ENCODE measurements at regions not wholly inside any gene's neighbourhood (a gene's known extent, or its start where the extent isn't known, plus 50 kb on each side); places are given as distances from the start of the nearest gene placed in this dataset.

GRCh38 chr2:19226871-19227270 is 131.6 kb downstream of the OSR1 start (continued):
- no peak for TF ChIP-seq ARID5B (CRISPR knock-in tag; IDR thresholded peaks at IDR 0.05)
- no peak for TF ChIP-seq USF2 (IDR thresholded peaks at IDR 0.05; ENCODE audit: low read depth, low read length)
- TF ChIP-seq USF2 (CRISPR knock-in tag; IDR thresholded peaks at IDR 0.05; ENCODE audit: borderline replicate concordance): no peak
- TF ChIP-seq TARDBP (CRISPR knock-in tag; IDR thresholded peaks at IDR 0.05): no peak
- TF ChIP-seq ZHX2 (IDR thresholded peaks at IDR 0.05; ENCODE audit: low read depth): no peak
- TF ChIP-seq ZHX2 (CRISPR knock-in tag; IDR thresholded peaks at IDR 0.05; ENCODE audit: borderline replicate concordance): no peak
- no peak for TF ChIP-seq SNAPC5 (CRISPR knock-in tag; IDR thresholded peaks at IDR 0.05; ENCODE audit: borderline replicate concordance)
- no peak for TF ChIP-seq BATF2 (CRISPR knock-in tag; IDR thresholded peaks at IDR 0.05)
- no peak for TF ChIP-seq CENPX (CRISPR knock-in tag; IDR thresholded peaks at IDR 0.05)
- TF ChIP-seq NRL (CRISPR knock-in tag; IDR thresholded peaks at IDR 0.05; ENCODE audit: borderline replicate concordance): no peak
- TF ChIP-seq ZBTB38 (CRISPR knock-in tag; IDR thresholded peaks at IDR 0.05): no peak
- no peak for TF ChIP-seq ZNF784 (CRISPR knock-in tag; IDR thresholded peaks at IDR 0.05; ENCODE audit: borderline replicate concordance)
